ENCODE measurements at regions not wholly inside any gene's neighbourhood (a gene's known extent, or its start where the extent isn't known, plus 50 kb on each side); places are given as distances from the start of the nearest gene placed in this dataset.

DNA sequence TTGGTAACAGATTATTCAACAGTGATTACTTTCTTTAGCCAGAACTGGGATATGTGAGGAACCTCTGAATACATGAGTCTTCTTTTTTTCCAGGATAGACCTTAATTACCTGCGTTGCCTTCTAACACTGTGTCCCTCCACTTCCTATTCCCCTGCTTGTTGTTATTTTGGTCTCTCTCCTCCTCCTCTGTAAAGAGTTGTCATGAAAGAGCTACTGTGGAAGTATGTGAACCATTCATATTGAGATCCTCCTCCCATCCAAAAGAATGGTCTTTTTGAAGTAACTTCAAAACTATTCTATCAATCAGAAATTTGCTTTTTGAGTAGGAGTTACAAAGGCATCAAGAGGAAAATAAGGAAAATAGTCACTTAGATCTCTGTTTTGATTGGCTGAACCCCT, 420.0 kb upstream of the TENM3 start:
- no CpG with 5 or more reads among the region's 1 CpG for WGBS, 2 experiments (ENCODE audit: extremely low coverage in 2 of 2, insufficient read length in 1 of 2)
- Histone ChIP-seq H3K14ac (replicated peaks; ENCODE audit: low read depth, low read length) (no peak overlapping the region), H3K27ac (ENCODE audit: insufficient read depth, low read length) (no peak overlapping the region), H3K36me3 (ENCODE audit: control insufficient read depth, insufficient read depth, low read length) (no peaks in the 10 kb centered on the region), H2AK9ac (replicated peaks; ENCODE audit: low read depth, low read length, poor library complexity) (no peak overlapping the region), H3K4me2 (ENCODE audit: low read depth, low read length) (no peak overlapping the region), H3K9me3 (ENCODE audit: control insufficient read depth, insufficient read depth, low read length) (no peaks in the 10 kb centered on the region), H3K4me1 (ENCODE audit: control insufficient read depth, insufficient read depth, low read length) (peaks cover 3% of the 10 kb centered on the region), H2AFZ (replicated peaks; ENCODE audit: low read length, poor library complexity) (no peak overlapping the region), H3K9me1 (ENCODE audit: insufficient read depth, low read length) (peaks cover 3% of the 10 kb centered on the region; the same call in 1 of the 2 replicates), H4K91ac (ENCODE audit: insufficient read depth, low read depth, low read length) (no peak overlapping the region), H4K20me1 (ENCODE audit: insufficient read depth, low read length) (no peaks in the 10 kb centered on the region), H2BK20ac (ENCODE audit: low read depth, low read length) (no peak overlapping the region), H2BK15ac (ENCODE audit: low read depth, low read length) (no peak overlapping the region), H4K8ac (ENCODE audit: low read depth in 2 of 2, low read length in 2 of 2) (no peak overlapping the region), H2BK120ac (ENCODE audit: low read depth, low read length) (no peak overlapping the region), H2BK5ac (ENCODE audit: low read depth, low read length, poor library complexity, severe bottlenecking) (no peak overlapping the region), H3K18ac (ENCODE audit: low read depth, low read length) (no peak overlapping the region), H4K5ac (ENCODE audit: low read depth, low read length) (no peak overlapping the region), H2AK5ac (ENCODE audit: low read depth, low read length) (no peak overlapping the region), H3K27me3 (ENCODE audit: control insufficient read depth, insufficient read depth, low read length) (no peaks in the 10 kb centered on the region), H3K79me1 (ENCODE audit: low read depth in 1 of 2, low read length in 2 of 2) (no peaks in the 10 kb centered on the region), H3K56ac (ENCODE audit: extremely low read depth, insufficient read depth, low read length) (no peak overlapping the region), H3K23ac (ENCODE audit: low read depth, low read length) (no peak overlapping the region), H3K9ac (ENCODE audit: low read depth, low read length) (no peak overlapping the region), H3K4ac (ENCODE audit: low read depth, low read length) (no peak overlapping the region), H3K4me3 (ENCODE audit: insufficient read depth, low read depth, low read length) (no peak overlapping the region)
- DNase-seq (no peak), ATAC-seq (ENCODE audit: low read depth) (no peak)
- intact Hi-C loops (cut with micrococcal nuclease), result no loop called here
- dilution Hi-C loops (cut with HindIII; ENCODE audit: low sequenced_read_pairs, unreplicated experiment), result no loop called here
- ChIA-PET CTCF (no interaction called here), POLR2A (ENCODE audit: unreplicated experiment) (no interaction called here)
- in situ Hi-C loops (cut with MboI; ENCODE audit: low sequenced_read_pairs), result no loop called here
- TF ChIP-seq CHD1 (IDR thresholded peaks at IDR 0.05; ENCODE audit: low read depth, low read length) (no peak), MXI1 (IDR thresholded peaks at IDR 0.05; ENCODE audit: borderline replicate concordance, low read depth, low read length) (no peak), CEBPB (IDR thresholded peaks at IDR 0.05; ENCODE audit: low read depth, low read length) (no peak), MAZ (IDR thresholded peaks at IDR 0.05; ENCODE audit: borderline replicate concordance, low read depth, low read length) (no peak), RAD21 (IDR thresholded peaks at IDR 0.05; ENCODE audit: low read length) (no peak), CTCF (conservative IDR thresholded peaks at IDR 0.05; ENCODE audit: low read depth, low read length) (no peak), RFX5 (IDR thresholded peaks at IDR 0.05; ENCODE audit: low read depth, low read length) (no peak), NFE2L2 (IDR thresholded peaks at IDR 0.05; ENCODE audit: low read depth, low read length) (no peak), POLR2A (IDR thresholded peaks at IDR 0.05; ENCODE audit: low read depth, low read length) (no peak), RCOR1 (IDR thresholded peaks at IDR 0.05; ENCODE audit: insufficient replicate concordance, low read length) (no peak), MAFK (IDR thresholded peaks at IDR 0.05; ENCODE audit: low read depth, low read length) (no peak), USF2 (IDR thresholded peaks at IDR 0.05; ENCODE audit: low read depth, low read length) (no peak), BHLHE40 (IDR thresholded peaks at IDR 0.05; ENCODE audit: low read depth, low read length) (no peak), FOS (IDR thresholded peaks at IDR 0.05; ENCODE audit: low read depth, low read length) (no peak), SMC3 (IDR thresholded peaks at IDR 0.05; ENCODE audit: low read depth, low read length) (no peak)
- TF ChIP-seq, protein P1, sequence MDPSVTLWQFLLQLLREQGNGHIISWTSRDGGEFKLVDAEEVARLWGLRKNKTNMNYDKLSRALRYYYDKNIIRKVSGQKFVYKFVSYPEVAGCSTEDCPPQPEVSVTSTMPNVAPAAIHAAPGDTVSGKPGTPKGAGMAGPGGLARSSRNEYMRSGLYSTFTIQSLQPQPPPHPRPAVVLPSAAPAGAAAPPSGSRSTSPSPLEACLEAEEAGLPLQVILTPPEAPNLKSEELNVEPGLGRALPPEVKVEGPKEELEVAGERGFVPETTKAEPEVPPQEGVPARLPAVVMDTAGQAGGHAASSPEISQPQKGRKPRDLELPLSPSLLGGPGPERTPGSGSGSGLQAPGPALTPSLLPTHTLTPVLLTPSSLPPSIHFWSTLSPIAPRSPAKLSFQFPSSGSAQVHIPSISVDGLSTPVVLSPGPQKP (IDR thresholded peaks at IDR 0.05; ENCODE audit: borderline replicate concordance, low read depth, low read length), result no peak
- BruUV-seq (replicated peaks), result no TSS peak

Data from IMR-90 (cell line).